ENCODE measurements at regions not wholly inside any gene's neighbourhood (a gene's known extent, or its start where the extent isn't known, plus 50 kb on each side); places are given as distances from the start of the nearest gene placed in this dataset.

- peak; percentile 41; the same call in 1 of the 2 replicates for TF ChIP-seq ARNTL (CRISPR knock-in tag; IDR thresholded peaks at IDR 0.05)
- 0 out of 2 replicates have a peak, but pooled peaks have one; percentile 15 for TF ChIP-seq NR1H2 (CRISPR knock-in tag; IDR thresholded peaks at IDR 0.05; ENCODE audit: borderline replicate concordance, low read depth)
- TF ChIP-seq MTERF4 (CRISPR knock-in tag; IDR thresholded peaks at IDR 0.05), result peak; percentile 6; the same call in 1 of the 2 replicates
- peak; percentile 61; the same call in 1 of the 2 replicates for TF ChIP-seq CSRNP1 (CRISPR knock-in tag; IDR thresholded peaks at IDR 0.05)
- 0 out of 2 replicates have a peak, but pooled peaks have one; percentile 55 for TF ChIP-seq ZNF44 (CRISPR knock-in tag; IDR thresholded peaks at IDR 0.05)
- peak; percentile 13; the same call in 1 of the 2 replicates for TF ChIP-seq MYPOP (CRISPR knock-in tag; IDR thresholded peaks at IDR 0.05)
- TF ChIP-seq ZNF770 (CRISPR knock-in tag; IDR thresholded peaks at IDR 0.05), result peak; percentile 9; the same call in 1 of the 2 replicates
- TF ChIP-seq ZNF281 (CRISPR knock-in tag; IDR thresholded peaks at IDR 0.05; ENCODE audit: borderline replicate concordance), result peak; percentile 62
- peak; percentile 39; the same call in 1 of the 2 replicates for TF ChIP-seq ATF7-NPFF (CRISPR knock-in tag; IDR thresholded peaks at IDR 0.05; ENCODE audit: low read depth)
- peak; percentile 21; the same call in 1 of the 2 replicates for TF ChIP-seq FOXO1 (CRISPR knock-in tag; IDR thresholded peaks at IDR 0.05)
- 0 out of 2 replicates have a peak, but pooled peaks have one; percentile 21 for TF ChIP-seq CHD2 (IDR thresholded peaks at IDR 0.05; ENCODE audit: low read depth, low read length)
- 0 out of 2 replicates have a peak, but pooled peaks have one; percentile 9 for TF ChIP-seq RAD21 (CRISPR knock-in tag; IDR thresholded peaks at IDR 0.05)
- TF ChIP-seq MTF2 (CRISPR knock-in tag; IDR thresholded peaks at IDR 0.05; ENCODE audit: borderline replicate concordance), result no peak
- no peak for TF ChIP-seq ZFP91 (CRISPR knock-in tag; IDR thresholded peaks at IDR 0.05; ENCODE audit: borderline replicate concordance)
- 0 out of 2 replicates have a peak, but pooled peaks have one; percentile 25 for TF ChIP-seq ZFP41 (CRISPR knock-in tag; IDR thresholded peaks at IDR 0.05; ENCODE audit: borderline replicate concordance)
- TF ChIP-seq CENPT (CRISPR knock-in tag; IDR thresholded peaks at IDR 0.05; ENCODE audit: low read depth), result peak; percentile 55; the same call in 1 of the 2 replicates
- no peak for TF ChIP-seq ZNF644 (CRISPR knock-in tag; IDR thresholded peaks at IDR 0.05; ENCODE audit: low read depth)
Observed at GRCh38 chr17:77373299-77374169, 232.8 kb downstream of the SEC14L1 start (continued).

All from HepG2 (cell line).